HG02759 (cell line): ENCODE measurements at regions not wholly inside any gene's neighbourhood (a gene's known extent, or its start where the extent isn't known, plus 50 kb on each side); places are given as distances from the start of the nearest gene placed in this dataset.
"Not testable (repeated sequence)": the region's sequence is repeated elsewhere in the genome, so short reads cannot be mapped to it uniquely, and the experiment has no call there.

Experiments used
- ATAC-seq: cut with Tn5 transposase; IDR thresholded peaks from one replicate; pipeline ENCODE4 v1.9.1; 2021; ENCODE audit warnings: mild to moderate bottlenecking, moderate library complexity; ENCODE audit not compliant: unreplicated experiment

DNA sequence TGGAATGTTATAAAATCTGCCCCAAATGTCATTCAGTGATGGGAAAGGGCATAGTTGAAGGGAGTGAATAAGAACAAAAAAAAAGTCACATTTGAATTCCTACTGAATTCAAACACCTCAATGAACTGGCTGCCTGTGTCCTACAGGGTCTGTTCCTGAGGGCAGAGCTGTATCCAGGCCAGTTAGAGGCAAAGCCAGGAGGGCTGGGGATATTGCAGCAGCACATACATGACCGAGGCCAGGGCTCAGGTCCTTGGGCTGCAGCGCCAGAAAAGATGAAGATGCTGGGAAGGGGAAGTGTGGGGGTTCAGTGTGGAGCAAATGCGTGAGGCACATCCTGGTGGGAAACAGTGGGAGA lies 449.2 kb downstream of the SIPA1L2 start:
- no peak for ATAC-seq

DNA sequence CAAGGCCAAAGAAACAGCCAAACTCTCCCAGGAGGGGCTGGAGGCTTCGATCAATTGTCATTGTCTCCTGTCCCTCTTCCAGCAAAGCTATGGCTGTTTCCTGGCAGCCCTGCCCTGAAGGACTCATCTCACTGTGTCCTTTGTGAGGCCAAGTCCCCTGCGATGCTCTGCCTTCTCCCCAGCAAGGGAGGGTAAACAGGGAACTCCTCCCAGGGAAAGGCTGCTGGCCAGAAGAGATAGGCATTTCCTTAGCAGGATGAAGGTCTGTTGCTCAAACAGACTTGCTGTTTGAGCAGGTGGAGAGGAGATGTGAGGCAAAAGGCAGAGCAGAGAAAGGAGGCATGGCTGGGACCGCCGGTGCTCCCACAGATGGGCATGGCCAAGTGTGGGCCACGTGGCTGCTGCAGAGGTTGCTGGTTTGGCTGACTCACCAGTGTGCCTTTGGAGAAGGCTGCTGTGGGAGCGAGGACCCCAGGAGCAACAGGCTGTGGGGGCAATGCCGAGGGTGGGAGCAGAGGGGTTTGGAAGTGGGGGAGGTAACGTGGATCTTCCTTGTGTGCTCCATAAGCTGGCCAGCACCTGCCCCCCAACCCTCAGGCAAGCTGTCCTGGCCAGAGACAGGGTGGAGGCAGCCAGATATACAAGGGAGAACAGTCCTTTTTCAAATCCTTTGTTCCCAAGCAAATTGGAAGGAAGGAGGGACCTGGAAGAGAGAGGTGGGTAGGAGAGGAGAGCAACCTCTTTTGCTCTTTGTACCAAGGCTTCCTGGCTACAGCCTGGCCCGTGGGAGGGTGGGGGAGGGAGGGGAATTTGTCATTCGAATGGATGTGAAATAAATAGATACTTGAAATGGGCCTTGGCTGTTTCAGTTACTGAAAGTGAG lies 449.8 kb downstream of the SIPA1L2 start:
- no peak for ATAC-seq

DNA sequence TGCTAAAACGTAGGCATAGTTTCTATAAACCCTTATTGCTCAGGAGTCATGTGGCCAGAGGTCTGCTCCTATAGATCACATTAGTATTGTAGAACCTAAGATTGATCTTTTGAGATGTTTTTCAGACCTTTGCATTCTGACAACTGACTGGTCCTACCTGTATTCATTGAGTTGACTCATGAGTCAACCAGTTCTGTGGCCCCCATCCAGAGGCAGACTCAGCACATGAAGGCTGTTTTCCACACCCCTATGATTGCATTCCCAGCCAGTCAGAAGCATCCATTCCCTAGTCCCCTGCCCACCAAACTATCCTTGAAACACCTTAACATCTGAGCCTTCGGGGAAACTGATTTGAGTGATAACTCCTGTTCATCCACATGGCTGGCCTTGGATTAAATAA lies 451.7 kb downstream of the SIPA1L2 start:
- ATAC-seq: no peak

- ATAC-seq: no peak
Observed at GRCh38 chr1:232177438-232177837, 452.5 kb downstream of the SIPA1L2 start.

GRCh38 chr1:232176222-232176621 lies 453.7 kb downstream of the SIPA1L2 start:
- ATAC-seq: no peak

GRCh38 chr1:232174306-232174705 lies 455.6 kb downstream of the SIPA1L2 start:
- ATAC-seq: no peak

- no peak for ATAC-seq
Observed at GRCh38 chr1:232172563-232172962, 457.4 kb downstream of the SIPA1L2 start.

DNA sequence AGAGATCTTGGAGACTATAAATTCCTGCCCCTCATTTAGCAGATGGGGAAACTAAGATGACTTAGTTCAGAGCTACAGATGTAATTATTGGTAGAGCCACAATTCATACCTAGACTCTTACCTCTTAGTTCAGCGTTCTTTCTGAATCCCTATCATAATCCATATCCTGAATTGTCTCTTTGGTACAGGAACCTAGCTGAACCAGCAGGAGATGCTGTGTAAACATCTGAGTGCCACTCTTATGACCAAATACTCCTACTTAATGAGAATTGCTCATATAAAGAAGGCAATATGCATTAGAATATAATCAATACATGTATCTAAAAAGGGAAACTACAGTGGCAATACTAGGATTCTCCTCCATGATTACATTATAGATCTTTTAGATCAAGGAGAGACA lies 459.0 kb downstream of the SIPA1L2 start:
- no peak for ATAC-seq

DNA sequence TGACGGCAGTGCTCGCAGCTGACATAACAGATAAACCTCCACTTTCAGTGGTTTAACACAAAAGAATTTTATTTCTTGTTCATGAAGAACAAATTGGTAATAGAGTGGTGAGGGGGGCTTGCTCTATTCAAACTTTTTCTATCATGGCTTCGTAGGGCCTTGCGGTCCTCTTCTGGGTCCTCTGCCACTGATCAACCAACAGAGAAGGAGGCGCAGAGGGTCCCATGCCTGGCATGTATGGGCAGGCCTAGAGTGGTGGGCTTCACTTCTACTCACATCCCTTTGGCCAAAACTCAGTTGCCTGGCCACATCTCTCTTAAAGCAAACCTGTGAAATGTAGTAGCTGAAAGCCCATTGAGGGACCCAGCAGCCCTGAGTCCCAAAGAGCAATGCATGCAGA lies 460.5 kb downstream of the SIPA1L2 start:
- ATAC-seq: no peak

DNA sequence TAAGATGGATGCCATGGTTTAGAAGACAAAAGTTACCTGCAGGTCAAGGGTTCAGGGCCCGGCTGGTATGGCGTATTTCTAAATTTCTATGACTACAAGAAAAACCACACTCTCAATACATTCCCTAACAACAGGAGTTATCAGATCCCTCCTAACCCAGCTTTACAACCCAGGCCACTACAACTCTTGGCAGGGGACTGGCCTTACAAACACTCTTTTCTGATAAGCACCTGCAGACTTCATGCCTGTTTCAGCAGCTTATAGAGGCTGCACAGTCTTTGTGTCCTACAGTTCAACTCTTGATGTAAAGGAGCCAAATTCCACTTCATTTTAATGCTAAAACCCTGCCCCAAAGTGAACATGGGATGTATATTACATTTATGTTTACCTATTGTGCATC lies 461.4 kb downstream of the SIPA1L2 start:
- ATAC-seq: no peak

DNA sequence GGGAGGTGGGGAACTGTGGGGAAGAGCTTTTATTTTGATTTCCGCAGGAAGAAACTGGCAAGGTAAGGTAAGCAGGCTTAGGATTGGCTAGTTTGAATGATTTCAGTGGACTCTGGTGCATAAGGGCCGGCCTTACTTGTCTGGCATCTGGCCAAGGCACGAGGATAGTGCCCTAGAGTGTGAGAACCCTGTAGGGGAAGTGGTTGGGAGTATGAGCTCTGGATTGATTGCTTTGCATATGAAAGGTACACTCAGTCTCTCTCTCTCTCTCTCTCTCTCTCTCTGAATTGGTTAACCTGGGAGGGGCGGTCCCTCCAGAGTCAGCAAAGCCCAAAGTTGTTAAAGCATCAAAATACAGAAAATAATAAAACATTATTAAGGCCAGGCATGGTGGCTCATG lies 463.0 kb downstream of the SIPA1L2 start:
- ATAC-seq: no peak

GRCh38 chr1:232164078-232164963 lies 465.6 kb downstream of the SIPA1L2 start:
- ATAC-seq: no peak

- ATAC-seq: no peak
Observed at GRCh38 chr1:232163533-232163932, 466.4 kb downstream of the SIPA1L2 start.

DNA sequence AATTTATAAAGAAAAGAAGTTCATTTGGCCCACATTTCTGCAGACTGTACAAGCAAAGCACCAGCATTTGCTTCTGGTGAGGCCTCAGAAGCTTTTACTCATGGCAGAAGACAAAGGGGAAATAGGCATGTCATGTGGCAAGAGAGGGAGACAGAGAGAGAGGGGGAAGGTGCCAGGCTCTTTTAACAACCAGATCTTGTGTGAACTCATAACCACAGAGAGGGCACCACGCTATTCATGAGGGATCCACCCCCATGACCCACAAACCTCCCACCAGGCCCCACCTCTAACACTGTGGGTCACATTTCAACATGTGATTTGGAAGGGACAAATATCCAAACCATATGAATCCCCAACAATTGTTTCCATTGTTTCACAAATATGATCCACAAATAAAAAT lies 467.9 kb downstream of the SIPA1L2 start:
- no peak for ATAC-seq

DNA sequence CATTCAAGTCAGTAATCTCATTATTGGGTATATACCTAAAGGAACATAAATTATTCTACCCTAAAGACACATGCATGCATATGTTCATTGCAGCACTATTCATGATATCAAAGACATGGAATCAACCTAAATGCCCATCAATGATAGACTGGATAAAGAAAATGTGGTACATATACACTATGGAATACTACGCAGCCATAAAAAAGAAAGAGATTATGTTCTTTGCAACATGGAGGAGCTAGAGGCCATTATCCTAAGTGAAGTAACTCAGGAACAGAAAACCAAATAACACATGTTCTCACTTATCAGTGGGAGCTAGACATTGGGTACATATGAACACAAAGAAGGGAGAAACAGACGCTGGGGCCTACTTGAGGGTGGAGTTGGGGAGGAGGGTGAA lies 471.4 kb downstream of the SIPA1L2 start:
- ATAC-seq: not testable (repeated sequence)

- not testable (repeated sequence) for ATAC-seq
Observed at GRCh38 chr1:232156070-232156469, 473.9 kb downstream of the SIPA1L2 start.

DNA sequence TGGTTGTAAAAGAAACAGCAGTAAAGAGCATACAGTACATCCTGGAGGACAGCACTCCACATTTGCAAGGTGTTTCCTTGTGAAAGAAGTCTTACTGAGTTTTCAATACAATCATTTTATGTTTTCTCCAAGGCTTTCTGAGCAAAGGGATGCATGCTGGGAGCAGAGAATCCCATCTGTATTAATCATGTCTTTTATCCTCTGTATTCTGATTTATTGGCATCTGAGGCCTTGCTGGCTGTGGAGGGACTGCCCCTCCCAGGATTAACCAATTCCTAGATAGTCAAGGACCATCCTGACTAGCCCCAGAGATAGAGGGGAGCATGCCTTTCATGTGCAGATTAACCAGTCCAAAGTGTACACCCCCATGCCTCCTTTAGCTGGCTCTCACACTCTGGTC lies 476.3 kb downstream of the SIPA1L2 start:
- no peak for ATAC-seq

- ATAC-seq: no peak
Observed at GRCh38 chr1:232150770-232151548, 479.0 kb downstream of the SIPA1L2 start.

- ATAC-seq: no peak
Observed at GRCh38 chr1:232149287-232150201, 480.4 kb downstream of the SIPA1L2 start.

DNA sequence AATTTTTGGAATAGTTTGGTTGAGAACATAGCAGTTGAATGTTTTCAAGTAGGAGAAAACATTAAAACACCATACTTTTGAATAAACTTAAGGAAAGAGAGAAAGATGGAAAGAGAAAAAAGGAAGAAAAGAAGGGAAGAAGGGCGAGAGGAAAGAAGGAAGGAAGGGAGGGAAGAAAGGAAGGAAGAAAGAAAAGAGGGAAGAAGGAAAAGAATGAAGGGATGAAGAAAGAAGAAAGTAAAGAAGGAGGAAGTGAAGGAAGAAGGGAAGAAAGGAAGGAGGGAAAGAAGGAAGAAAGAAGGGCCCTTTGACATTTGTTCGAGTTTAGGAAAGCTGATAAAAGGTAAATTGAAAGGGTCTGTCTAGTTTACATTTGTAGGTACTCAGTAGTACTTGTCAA lies 482.7 kb downstream of the SIPA1L2 start:
- no peak for ATAC-seq
